ENCODE measurements at regions not wholly inside any gene's neighbourhood (a gene's known extent, or its start where the extent isn't known, plus 50 kb on each side); places are given as distances from the start of the nearest gene placed in this dataset.

GRCh38 chr4:119735165-119735651 lies 106.6 kb upstream of the PDE5A start:
- TF ChIP-seq, protein P1, sequence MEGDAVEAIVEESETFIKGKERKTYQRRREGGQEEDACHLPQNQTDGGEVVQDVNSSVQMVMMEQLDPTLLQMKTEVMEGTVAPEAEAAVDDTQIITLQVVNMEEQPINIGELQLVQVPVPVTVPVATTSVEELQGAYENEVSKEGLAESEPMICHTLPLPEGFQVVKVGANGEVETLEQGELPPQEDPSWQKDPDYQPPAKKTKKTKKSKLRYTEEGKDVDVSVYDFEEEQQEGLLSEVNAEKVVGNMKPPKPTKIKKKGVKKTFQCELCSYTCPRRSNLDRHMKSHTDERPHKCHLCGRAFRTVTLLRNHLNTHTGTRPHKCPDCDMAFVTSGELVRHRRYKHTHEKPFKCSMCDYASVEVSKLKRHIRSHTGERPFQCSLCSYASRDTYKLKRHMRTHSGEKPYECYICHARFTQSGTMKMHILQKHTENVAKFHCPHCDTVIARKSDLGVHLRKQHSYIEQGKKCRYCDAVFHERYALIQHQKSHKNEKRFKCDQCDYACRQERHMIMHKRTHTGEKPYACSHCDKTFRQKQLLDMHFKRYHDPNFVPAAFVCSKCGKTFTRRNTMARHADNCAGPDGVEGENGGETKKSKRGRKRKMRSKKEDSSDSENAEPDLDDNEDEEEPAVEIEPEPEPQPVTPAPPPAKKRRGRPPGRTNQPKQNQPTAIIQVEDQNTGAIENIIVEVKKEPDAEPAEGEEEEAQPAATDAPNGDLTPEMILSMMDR (conservative IDR thresholded peaks at IDR 0.05; ENCODE audit: low read length): no peak
- no peak for TF ChIP-seq EZH2phosphoT487 (IDR thresholded peaks at IDR 0.05; ENCODE audit: borderline replicate concordance, low read depth, low read length)

Measured in OCI-LY7 (cell line).